Heart right ventricle (tissue), 16 donors: ENCODE measurements at regions not wholly inside any gene's neighbourhood (a gene's known extent, or its start where the extent isn't known, plus 50 kb on each side); places are given as distances from the start of the nearest gene placed in this dataset.

ENCODE experiments used
- ATAC-seq, 8 donors: fragments of 200-7000 bp; cut with Tn5 transposase; one replicate each; pipeline ENCODE4 v1.9.1; 2020; ENCODE audit warnings: mild to moderate bottlenecking in 8 of 8, moderate library complexity in 8 of 8, moderate number of reproducible peaks in 1 of 8
- DNase-seq, 2 donors: peaks; one replicate each; pipeline ENCODE4 v3.0.0-alpha.2; 2020
- H3K27ac ChIP-seq, 10 donors: fragments of 200-600 bp; sonication (generic) in 2 of 10; one replicate each; pipeline versions ENCODE4 v1.5.0 to v1.8.0; 2020 to 2022; ENCODE audit warnings: mild to moderate bottlenecking in 3 of 10
- H3K27me3 ChIP-seq, 7 donors: fragments of 200-600 bp; one replicate each; pipeline ENCODE4 v1.8.0; 2021 to 2022; ENCODE audit warnings: mild to moderate bottlenecking in 2 of 7
- H3K36me3 ChIP-seq, 9 donors: fragments of 200-600 bp; sonication (generic) in 1 of 9; one replicate each; pipeline versions ENCODE4 v1.5.0 to v1.8.0; 2020 to 2022; ENCODE audit warnings: mild to moderate bottlenecking in 2 of 9
- H3K4me1 ChIP-seq, 9 donors: fragments of 200-600 bp; sonication (generic) in 1 of 9; one replicate each; pipeline versions ENCODE4 v1.5.0 to v1.8.0; 2020 to 2022; ENCODE audit warnings: mild to moderate bottlenecking in 4 of 9
- H3K4me3 ChIP-seq, 10 donors: fragments of 200-600 bp; sonication (generic) in 2 of 10; one replicate each; pipeline versions ENCODE4 v1.5.0 to v1.8.0; 2020 to 2022; ENCODE audit warnings: mild to moderate bottlenecking in 7 of 10, moderate library complexity in 2 of 10
- H3K9me3 ChIP-seq, 11 donors: fragments of 200-600 bp in 10 of 11; sonication (generic) in 2 of 11; one replicate each; pipeline versions ENCODE4 v1.5.0 to v1.8.0; 2013 to 2022; ENCODE audit warnings: mild to moderate bottlenecking in 2 of 11, control low read depth in 1 of 11, moderate library complexity in 1 of 11
- CTCF ChIP-seq, 9 donors: fragments of 200-600 bp; sonication (generic) in 2 of 9; IDR thresholded peaks; one replicate each; pipeline versions ENCODE4 v1.5.0 to v1.8.0; 2021 to 2022; ENCODE audit warnings: antibody characterized with exemption in 9 of 9, mild to moderate bottlenecking in 5 of 9, moderate library complexity in 1 of 9
- WGBS, 2 donors: extraction: QIAGEN DNeasy Blood & Tissue Kit; methylation state at CpG; one replicate each; pipeline ENCODE4 v1.1.7; 2013; ENCODE audit warnings: inconsistent platforms in 1 of 2; 5-methylcytosine and 5-hydroxymethylcytosine counted together
- intact Hi-C, 10 donors: fragments of 100-400 bp; cut with DNase I; formaldehyde crosslinking; loops; one replicate each; pipeline versions ENCODE4 v1.11.1 to v1.14.2; 2022
- donor health status: Arrhythmogenic right ventricular cardiomyopathy.
- donor health status: ischemic (EF 13 %, LVEDD 7.1; RV severe dilation, severe dysfunction).
- donor health status: healthy with polysubstance abuse.
- donor health status: DM: no; HTN: yes; CAD: no.
- donor health status: DM: no; HTN: no; CAD: no.
- donor health status: ischemic (EF 25% LVEDD 6.9; RV normal size, moderate dysfunction).
- donor health status: ischemic (EF 25% LVEDD 5.7; RV mildly dilated, moderate dysfunction).
- donor health status: healthy.
- donor health status: DM: yes; HTN: yes; CAD: no.
- donor health status: Ischemic cardiomyopathy.
- donor health status: ischemic (EF 35%, LVEDD 5.7; RV mildly dilated, moderate dysfunction).
- donor health status: nonischemic (EF 11% LVEDD 7.7; RV severe dilation, severe dysfunction).
- donor health status: DM: yes; HTN: yes; CAD: no.
- donor health status: PGD.
- donor health status: ischemic (EF 29% LVEDD 5.4; RV normal size, mild dysfunction).
- donor health status: nonischemic (EF 23%, LVEDD 6.1; RV moderate dilation, normal function).

- peaks cover 0 to 3% (median 0%) of the 10 kb centered on the region in 11 donors for H3K9me3 ChIP-seq
- H3K27me3 ChIP-seq: peaks cover 0 to 28% (median 5%) of the 10 kb centered on the region in 7 donors
- no peak for ATAC-seq
- H3K4me3 ChIP-seq: no peak overlapping the region
- no peak overlapping the region for H3K27ac ChIP-seq
- no peaks in the 10 kb centered on the region for H3K4me1 ChIP-seq
- no peak for TF ChIP-seq CTCF (IDR thresholded peaks at IDR 0.05)
- no peaks in the 10 kb centered on the region for H3K36me3 ChIP-seq
- no peak for DNase-seq
- intact Hi-C loops: no loop called here
Observed at GRCh38 chr6:40152196-40152595, 217.9 kb upstream of the MOCS1 start.

GRCh38 chr6:40148882-40149573 lies 214.8 kb upstream of the MOCS1 start:
- TF ChIP-seq CTCF (IDR thresholded peaks at IDR 0.05): no peak
- intact Hi-C loops: no loop called here
- Histone ChIP-seq H3K4me1 (no peaks in the 10 kb centered on the region), H3K36me3 (no peaks in the 10 kb centered on the region), H3K27me3 (peaks cover 0 to 24% (median 8%) of the 10 kb centered on the region in 7 donors), H3K4me3 (no peak overlapping the region), H3K9me3 (peaks cover 0 to 3% (median 0%) of the 10 kb centered on the region in 11 donors), H3K27ac (no peak overlapping the region)
- DNase-seq: no peak
- 70 to 73% methylated on average over 2 of the region's 2 CpGs for WGBS, 2 donors
- ATAC-seq: no peak

GRCh38 chr6:40146902-40147301 lies 212.6 kb upstream of the MOCS1 start:
- Histone ChIP-seq H3K36me3 (no peaks in the 10 kb centered on the region), H3K9me3 (peaks cover 0 to 3% (median 0%) of the 10 kb centered on the region in 11 donors), H3K27ac (no peak overlapping the region), H3K27me3 (peaks cover 0 to 32% (median 5%) of the 10 kb centered on the region in 7 donors), H3K4me1 (no peaks in the 10 kb centered on the region), H3K4me3 (no peak overlapping the region)
- 59 to 74% methylated on average over 3 of the region's 3 CpGs for WGBS, 2 donors
- ATAC-seq (no peak), DNase-seq (no peak)
- intact Hi-C loops: no loop called here
- no peak for TF ChIP-seq CTCF (IDR thresholded peaks at IDR 0.05)

GRCh38 chr6:40139447-40139846 lies 205.2 kb upstream of the MOCS1 start:
- intact Hi-C loops: no loop called here
- DNase-seq (no peak), ATAC-seq (no peak)
- TF ChIP-seq CTCF (IDR thresholded peaks at IDR 0.05): no peak
- peaks cover 0 to 12% (median 1%) of the 10 kb centered on the region in 7 donors for H3K27me3 ChIP-seq
- H3K9me3 ChIP-seq: no peaks in the 10 kb centered on the region
- H3K4me1 ChIP-seq: no peaks in the 10 kb centered on the region
- 68 to 71% methylated on average over 2 of the region's 2 CpGs for WGBS, 2 donors
- no peaks in the 10 kb centered on the region for H3K36me3 ChIP-seq
- no peak overlapping the region for H3K4me3 ChIP-seq
- H3K27ac ChIP-seq: no peak overlapping the region
